Activated T-helper 2 cell treated with anti-CD3 and anti-CD28 coated beads, Interferon-gamma antibody, Interleukin-2, Interleukin-4, amounts not matched to agents 10 μg/mL and 5 μg/mL and 100 μg/mL, durations not matched to agents 14 hours and 24 hours and 36 hours (primary cell): ENCODE measurements at regions not wholly inside any gene's neighbourhood (a gene's known extent, or its start where the extent isn't known, plus 50 kb on each side); places are given as distances from the start of the nearest gene placed in this dataset.
"Not testable (repeated sequence)": the region's sequence is repeated elsewhere in the genome, so short reads cannot be mapped to it uniquely, and the experiment has no call there.

Experiments
- DNase-seq: peaks from one replicate; pipeline ENCODE4 v3.0.0; 2021; ENCODE audit warnings: low spot score
- H3K27ac Mint-ChIP-seq: one replicate; pipeline ENCODE4 v1.8.0; 2021; ENCODE audit warnings: mixed read lengths
- H3K27me3 Mint-ChIP-seq: one replicate; pipeline ENCODE4 v1.8.0; 2021; ENCODE audit warnings: low read depth, mixed read lengths
- H3K36me3 Mint-ChIP-seq: one replicate; pipeline ENCODE4 v1.8.0; 2021; ENCODE audit warnings: low read depth, mixed read lengths
- H3K4me1 Mint-ChIP-seq: one replicate; pipeline ENCODE4 v1.8.0; 2021; ENCODE audit warnings: low read depth, mixed read lengths
- H3K4me3 Mint-ChIP-seq: one replicate; pipeline ENCODE4 v1.8.0; 2021; ENCODE audit warnings: low read depth, mild to moderate bottlenecking, moderate library complexity, mixed read lengths
- H3K9me3 Mint-ChIP-seq: one replicate; pipeline ENCODE4 v1.8.0; 2021; ENCODE audit warnings: mixed read lengths
- intact Hi-C: fragments of 100-400 bp; cut with micrococcal nuclease; formaldehyde crosslinking; loops from one replicate; pipeline ENCODE4 v1.15.1; 2023

DNA sequence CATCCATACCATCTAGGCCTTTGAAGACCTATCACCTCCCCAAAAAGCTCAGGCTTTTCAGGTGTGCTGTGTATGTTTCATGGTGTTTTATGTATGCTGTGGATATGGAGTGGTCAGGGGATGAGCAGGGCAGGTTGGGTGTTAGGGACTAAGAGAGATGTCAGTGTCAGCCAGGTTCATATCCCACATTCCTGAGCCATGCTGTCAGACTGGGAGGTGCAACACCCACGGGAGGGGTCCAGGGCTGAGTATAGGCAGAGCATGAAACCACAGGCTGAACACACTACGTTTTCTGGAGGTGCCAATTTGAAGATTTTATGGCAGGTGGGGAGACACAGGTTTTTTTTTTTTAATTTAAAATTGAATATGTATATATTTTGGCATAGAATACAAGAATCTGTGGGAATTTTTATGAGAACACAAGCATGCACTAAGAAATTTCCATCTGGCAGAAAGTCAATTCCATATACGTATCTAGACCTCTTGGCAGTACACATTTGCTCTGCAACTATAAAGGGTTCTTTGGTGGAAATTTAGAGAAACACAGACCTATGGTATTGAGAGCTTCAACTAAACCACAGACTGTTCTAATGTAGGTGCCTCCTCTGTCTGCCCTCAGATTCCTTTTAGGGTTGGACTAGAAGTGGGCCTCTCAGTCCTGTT, 101.9 kb upstream of the RNU6-1 start:
- intact Hi-C loops = no loop called here
- DNase-seq = no peak
- Mint-ChIP-seq H3K4me3 (no peak overlapping the region), H3K9me3 (no peaks in the 10 kb centered on the region), H3K27me3 (peaks cover 5% of the 10 kb centered on the region), H3K27ac (no peak overlapping the region), H3K36me3 (no peaks in the 10 kb centered on the region), H3K4me1 (peaks cover under 1% of the 10 kb centered on the region)

DNA sequence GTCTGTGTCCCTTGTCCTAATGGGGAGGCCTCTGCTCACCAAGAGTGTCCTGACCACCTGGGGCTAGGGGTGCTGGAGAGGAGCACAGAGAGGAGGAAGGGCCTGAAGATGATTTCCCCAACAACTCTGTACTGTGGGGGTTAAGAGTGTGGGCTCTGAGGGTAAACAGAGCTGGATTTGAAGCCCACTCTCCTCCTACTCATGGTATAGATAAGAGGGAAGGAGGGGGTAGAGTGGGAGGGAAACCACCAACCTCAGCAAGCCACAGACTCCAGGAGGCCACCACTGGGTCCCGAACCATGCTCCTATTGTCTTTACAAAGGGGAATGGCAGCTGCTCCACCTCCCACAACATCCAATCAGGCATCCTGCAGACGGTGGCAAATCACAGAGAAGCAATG, 103.6 kb upstream of the RNU6-1 start:
- no peak overlapping the region for H3K4me3 Mint-ChIP-seq
- no peaks in the 10 kb centered on the region for H3K9me3 Mint-ChIP-seq
- peaks cover 2% of the 10 kb centered on the region for H3K4me1 Mint-ChIP-seq
- no peak overlapping the region for H3K27ac Mint-ChIP-seq
- no peak for DNase-seq
- intact Hi-C loops = no loop called here
- peaks cover 5% of the 10 kb centered on the region for H3K27me3 Mint-ChIP-seq
- H3K36me3 Mint-ChIP-seq = no peaks in the 10 kb centered on the region

GRCh38 chr15:67944010-67944641, 104.3 kb upstream of the RNU6-1 start:
- H3K27me3 Mint-ChIP-seq = peaks cover 5% of the 10 kb centered on the region
- H3K9me3 Mint-ChIP-seq = no peaks in the 10 kb centered on the region
- H3K4me3 Mint-ChIP-seq = no peak overlapping the region
- no peak for DNase-seq
- peaks cover 2% of the 10 kb centered on the region for H3K4me1 Mint-ChIP-seq
- H3K36me3 Mint-ChIP-seq = no peaks in the 10 kb centered on the region
- H3K27ac Mint-ChIP-seq = no peak overlapping the region
- intact Hi-C loops = no loop called here

DNA sequence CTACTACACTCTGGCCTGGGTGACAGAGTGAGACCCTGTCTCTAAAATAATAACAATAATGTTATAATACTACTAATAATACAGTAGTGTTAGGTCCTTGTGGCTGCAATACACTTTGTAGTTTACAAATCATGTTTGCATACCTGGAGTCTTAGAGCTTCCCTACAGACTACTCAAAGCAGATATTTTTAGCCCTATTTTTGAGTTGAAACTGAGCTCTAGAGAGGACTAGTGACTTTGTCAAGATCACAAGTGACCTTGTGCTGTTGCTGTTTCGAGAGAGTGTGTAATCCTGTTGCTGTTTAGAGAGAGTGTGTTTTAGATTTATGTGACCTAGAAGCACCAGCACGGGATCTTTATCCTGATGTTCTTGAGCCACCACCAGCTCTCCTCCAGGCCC, 105.3 kb upstream of the RNU6-1 start:
- Mint-ChIP-seq H3K27me3 (peaks cover 5% of the 10 kb centered on the region), H3K27ac (no peak overlapping the region), H3K36me3 (no peaks in the 10 kb centered on the region), H3K4me3 (no peak overlapping the region), H3K9me3 (no peaks in the 10 kb centered on the region), H3K4me1 (peaks cover 2% of the 10 kb centered on the region)
- DNase-seq = no peak
- intact Hi-C loops = no loop called here

DNA sequence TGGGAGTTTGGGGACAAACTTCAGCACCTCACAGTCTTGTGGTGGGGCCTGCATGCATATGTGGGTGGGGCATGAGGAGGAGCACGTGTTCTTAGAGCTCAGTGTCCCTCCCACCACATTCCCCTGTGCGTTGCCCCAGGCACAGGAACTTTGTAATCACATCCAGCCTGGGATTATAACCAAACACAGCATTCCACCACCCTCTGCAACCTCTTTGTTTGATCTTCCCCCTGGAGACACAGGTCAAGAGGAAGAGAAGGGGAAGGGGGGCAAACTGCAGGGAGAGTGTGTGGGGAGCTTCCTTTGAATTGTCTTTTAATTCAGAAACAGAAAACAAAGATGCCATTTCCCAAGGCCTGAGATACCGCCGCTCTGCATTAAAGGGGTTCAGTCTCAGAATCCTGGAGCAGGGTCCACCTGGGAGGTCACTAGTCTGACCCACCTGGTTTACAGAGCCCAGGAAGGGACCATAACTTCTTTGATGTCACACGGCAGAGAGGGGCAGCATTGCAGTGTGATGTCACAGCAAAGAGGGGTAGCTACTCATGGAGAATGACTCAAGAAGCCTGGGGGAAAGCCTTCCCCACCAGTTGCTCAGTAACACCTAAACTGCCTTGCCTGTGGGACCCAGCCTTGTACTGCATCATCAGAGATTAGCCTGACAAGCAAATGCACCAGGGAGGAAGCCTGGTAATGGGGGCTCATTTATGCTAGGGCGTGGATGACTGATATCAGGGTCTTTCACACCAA, 106.3 kb upstream of the RNU6-1 start:
- no peak overlapping the region for H3K4me3 Mint-ChIP-seq
- intact Hi-C loops = no loop called here
- H3K36me3 Mint-ChIP-seq = no peaks in the 10 kb centered on the region
- no peak overlapping the region for H3K27ac Mint-ChIP-seq
- H3K27me3 Mint-ChIP-seq = peaks cover 2% of the 10 kb centered on the region
- no peak for DNase-seq
- H3K4me1 Mint-ChIP-seq = peaks cover 2% of the 10 kb centered on the region
- H3K9me3 Mint-ChIP-seq = no peaks in the 10 kb centered on the region

DNA sequence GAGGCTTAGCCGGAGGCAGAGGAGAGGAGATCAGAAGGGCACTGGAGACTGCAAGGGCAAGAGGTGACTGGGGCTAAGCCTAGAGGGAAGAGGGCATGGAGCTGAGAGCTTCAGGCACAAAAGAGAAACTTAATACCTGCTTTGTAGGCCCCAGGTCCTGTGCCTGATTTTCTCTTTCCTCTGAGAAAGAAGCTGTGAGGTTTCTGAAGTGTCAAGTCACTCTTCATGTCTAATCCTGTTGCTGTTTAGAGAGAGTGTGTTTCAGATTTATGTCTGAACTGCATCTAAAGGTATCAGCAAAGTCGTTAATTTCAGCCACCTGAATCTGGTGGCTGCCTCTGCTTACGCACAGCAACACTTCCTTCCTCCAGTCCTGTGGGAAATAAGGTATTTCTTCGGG, 106.9 kb upstream of the RNU6-1 start:
- no peak overlapping the region for H3K4me3 Mint-ChIP-seq
- no peak for DNase-seq
- H3K4me1 Mint-ChIP-seq = peaks cover 2% of the 10 kb centered on the region
- H3K27ac Mint-ChIP-seq = no peak overlapping the region
- intact Hi-C loops = no loop called here
- no peaks in the 10 kb centered on the region for H3K36me3 Mint-ChIP-seq
- peaks cover 2% of the 10 kb centered on the region for H3K27me3 Mint-ChIP-seq
- H3K9me3 Mint-ChIP-seq = no peaks in the 10 kb centered on the region

DNA sequence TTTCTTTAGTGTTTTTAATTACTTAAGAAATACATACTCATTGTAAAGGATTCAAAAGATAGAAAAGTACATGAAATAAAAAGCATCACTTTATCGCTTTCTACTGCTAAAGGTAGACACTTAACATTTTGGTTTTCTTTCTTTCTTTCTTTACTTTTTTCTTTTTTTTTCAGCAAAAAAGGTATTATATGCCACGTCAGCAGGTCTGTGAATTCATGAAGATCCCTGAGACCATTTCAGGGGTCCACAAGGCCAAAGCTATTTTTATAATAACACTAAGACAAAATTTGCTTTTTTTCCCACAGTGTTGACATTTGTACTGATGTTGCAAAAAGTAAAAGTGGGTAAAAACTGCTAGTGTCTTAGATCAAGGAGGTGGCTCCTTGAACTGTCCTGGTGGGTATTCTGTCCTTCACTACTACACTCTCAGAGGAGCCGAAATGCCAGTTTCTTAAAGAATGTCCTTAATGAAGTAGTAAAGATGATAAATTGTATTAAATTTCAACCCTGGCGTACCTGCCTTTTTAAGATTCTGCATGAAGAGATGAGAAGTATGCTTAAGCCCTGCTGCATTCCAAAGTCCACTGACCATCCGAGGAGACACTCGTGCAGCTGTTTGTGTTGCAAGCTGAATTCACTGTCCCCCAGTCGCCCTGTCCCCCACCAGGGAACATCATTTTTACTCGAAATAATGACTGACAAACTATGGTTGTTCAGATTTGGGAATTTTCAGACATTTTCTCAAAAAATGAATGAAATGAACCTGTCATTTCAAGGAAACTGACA, 106.7 kb upstream of the PIAS1 start:
- Mint-ChIP-seq H3K27ac (no peak overlapping the region), H3K4me1 (peaks cover 2% of the 10 kb centered on the region), H3K36me3 (no peaks in the 10 kb centered on the region), H3K9me3 (no peaks in the 10 kb centered on the region), H3K27me3 (no peaks in the 10 kb centered on the region), H3K4me3 (no peak overlapping the region)
- DNase-seq = no peak
- intact Hi-C loops = no loop called here

DNA sequence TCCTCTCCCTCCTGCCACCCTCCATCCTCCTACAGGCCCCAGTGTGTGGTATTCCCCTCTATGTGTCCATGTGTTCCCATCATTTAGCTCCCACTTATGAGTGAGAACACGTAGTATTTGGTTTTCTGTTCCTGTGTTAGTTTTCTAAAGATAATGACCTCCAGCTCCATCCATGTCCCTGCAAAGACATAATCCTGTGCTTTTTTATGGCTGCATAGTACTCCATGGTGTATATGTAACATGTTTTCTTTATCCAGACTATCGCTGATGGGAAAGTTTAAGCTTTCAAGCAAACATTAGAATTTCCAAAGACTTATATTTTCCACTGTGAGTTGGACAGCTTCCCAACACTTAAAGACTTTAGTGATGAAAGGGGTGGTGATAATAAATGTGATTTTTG, 105.9 kb upstream of the PIAS1 start:
- no peaks in the 10 kb centered on the region for H3K9me3 Mint-ChIP-seq
- no peaks in the 10 kb centered on the region for H3K27me3 Mint-ChIP-seq
- intact Hi-C loops = no loop called here
- H3K36me3 Mint-ChIP-seq = no peaks in the 10 kb centered on the region
- H3K27ac Mint-ChIP-seq = no peak overlapping the region
- H3K4me1 Mint-ChIP-seq = peaks cover 2% of the 10 kb centered on the region
- no peak for DNase-seq
- H3K4me3 Mint-ChIP-seq = no peak overlapping the region

DNA sequence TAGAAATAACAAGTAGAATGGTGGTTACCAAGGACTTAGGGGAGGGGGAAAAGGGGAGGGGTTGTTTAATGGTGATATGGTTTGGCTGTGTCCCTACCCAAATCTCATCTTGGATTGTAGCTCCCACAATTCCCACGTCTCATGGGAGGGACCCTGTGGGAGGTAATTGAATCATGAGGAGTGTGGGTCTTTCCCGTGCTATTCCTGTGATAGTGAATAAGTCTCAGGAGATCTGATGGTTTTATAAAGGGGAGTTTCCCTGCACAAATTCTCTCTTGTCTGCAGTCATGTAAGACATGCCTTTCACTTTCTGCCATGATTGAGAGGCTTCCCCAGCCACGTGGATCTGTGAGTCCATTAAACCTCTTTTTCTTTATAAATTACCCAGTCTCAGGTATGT, 102.9 kb upstream of the PIAS1 start:
- intact Hi-C loops, H3K36me3 Mint-ChIP-seq, H3K27me3 Mint-ChIP-seq, H3K27ac Mint-ChIP-seq, H3K4me3 Mint-ChIP-seq, H3K9me3 Mint-ChIP-seq, DNase-seq: not testable (repeated sequence)
- H3K4me1 Mint-ChIP-seq = peaks cover 18% of the 10 kb centered on the region

GRCh38 chr15:67953299-67953698, 100.8 kb upstream of the PIAS1 start:
- Mint-ChIP-seq H3K9me3 (no peaks in the 10 kb centered on the region), H3K4me1 (peaks cover 15% of the 10 kb centered on the region), H3K27me3 (peaks cover 2% of the 10 kb centered on the region), H3K27ac (no peak overlapping the region), H3K4me3 (no peak overlapping the region), H3K36me3 (no peaks in the 10 kb centered on the region)
- intact Hi-C loops = no loop called here
- no peak for DNase-seq

DNA sequence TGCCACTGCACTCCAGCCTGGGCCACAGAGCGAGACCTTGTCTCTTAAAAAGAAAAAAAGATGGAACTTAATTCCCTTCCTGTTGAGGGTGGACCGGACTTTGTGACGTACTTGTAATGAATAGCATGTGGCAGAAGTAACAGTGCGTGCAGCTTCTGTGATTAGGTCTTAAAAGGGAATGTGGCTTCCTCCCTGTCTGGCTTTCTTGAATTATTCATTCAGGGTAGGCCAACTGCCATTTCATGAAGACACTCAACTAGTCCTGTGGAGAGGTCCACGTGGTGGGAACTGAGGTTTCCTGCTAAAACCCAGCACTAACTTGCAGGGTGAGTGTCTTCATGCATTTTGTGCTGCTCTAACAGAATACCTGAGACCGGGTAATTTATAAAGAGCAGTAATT, 98.9 kb upstream of the PIAS1 start:
- H3K27ac Mint-ChIP-seq = no peak overlapping the region
- no peak for DNase-seq
- peaks cover 8% of the 10 kb centered on the region for H3K27me3 Mint-ChIP-seq
- peaks cover 15% of the 10 kb centered on the region for H3K4me1 Mint-ChIP-seq
- H3K9me3 Mint-ChIP-seq = no peaks in the 10 kb centered on the region
- no peak overlapping the region for H3K4me3 Mint-ChIP-seq
- intact Hi-C loops = no loop called here
- no peaks in the 10 kb centered on the region for H3K36me3 Mint-ChIP-seq

DNA sequence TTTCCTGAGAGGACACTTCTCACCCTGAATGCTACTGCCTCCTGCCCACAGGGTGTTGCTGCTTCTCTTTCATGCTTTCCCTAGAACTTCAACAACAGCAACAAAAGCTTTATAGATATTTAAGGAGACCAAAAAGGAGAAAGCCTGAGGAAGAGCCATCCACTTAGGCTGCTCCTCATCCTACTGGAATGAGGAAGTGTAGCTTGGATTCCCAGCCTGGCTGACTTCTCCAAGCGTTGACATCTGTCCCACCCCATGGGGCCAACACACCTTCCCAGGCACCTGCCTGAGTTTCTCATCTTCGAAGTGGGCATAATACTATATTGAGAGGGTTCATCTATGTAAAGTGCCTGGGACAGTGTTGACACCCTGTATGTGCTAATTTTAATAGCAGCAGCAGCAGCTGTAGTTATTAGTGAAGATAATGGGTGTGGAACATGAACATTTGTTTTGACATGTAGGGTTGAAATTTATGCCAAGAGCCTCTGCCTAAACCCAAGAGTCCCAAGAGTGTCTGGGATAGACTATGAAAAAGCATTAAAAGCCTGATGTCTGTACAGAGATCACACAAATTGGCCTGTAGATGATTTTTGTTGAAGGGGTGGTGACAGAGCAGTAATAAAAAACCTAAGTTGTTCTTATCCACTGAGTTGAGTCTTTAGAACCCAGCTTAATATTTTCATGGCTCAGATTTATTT, 96.5 kb upstream of the PIAS1 start:
- DNase-seq = no peak
- Mint-ChIP-seq H3K36me3 (no peaks in the 10 kb centered on the region), H3K4me3 (no peak overlapping the region), H3K4me1 (peaks cover 24% of the 10 kb centered on the region), H3K27ac (no peak overlapping the region), H3K27me3 (peaks cover 12% of the 10 kb centered on the region), H3K9me3 (no peaks in the 10 kb centered on the region)
- intact Hi-C loops = no loop called here
